ENCODE measurements at regions not wholly inside any gene's neighbourhood (a gene's known extent, or its start where the extent isn't known, plus 50 kb on each side); places are given as distances from the start of the nearest gene placed in this dataset.

DNA sequence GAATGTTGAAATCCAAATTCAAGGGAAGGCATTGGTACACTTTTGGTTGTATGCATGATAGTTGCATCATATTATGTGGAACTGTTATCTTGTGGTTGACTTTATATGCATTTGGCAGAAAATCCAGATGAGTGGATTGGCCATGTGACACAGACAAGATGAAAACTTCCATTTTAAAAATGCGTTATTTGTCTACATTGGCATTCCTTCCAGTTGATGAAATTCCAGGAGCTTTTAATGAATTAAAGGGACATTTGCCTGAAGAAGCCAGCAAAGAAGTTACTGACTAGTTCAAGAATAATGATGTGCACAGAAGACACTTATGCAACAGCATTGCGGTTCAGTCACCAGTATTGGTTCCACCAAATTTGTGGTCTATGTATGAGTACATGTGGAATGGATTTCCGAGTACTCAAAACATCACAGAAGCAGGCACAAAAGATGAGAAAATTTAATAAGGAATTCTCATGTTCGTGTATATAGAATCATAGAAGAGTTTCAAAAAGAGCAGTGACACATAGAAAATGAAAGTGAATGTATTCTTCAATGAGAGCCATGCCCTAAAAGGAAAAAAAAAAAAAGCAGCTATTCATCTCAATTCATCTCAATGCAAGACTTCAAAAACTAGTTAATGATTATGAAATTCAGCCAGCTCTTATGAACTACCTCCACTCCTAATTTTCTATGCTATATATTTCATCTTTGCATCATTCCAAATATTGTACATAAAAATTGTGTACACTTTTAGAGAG lies 232.1 kb downstream of the RBM43 start:
- H3K9ac ChIP-seq (ENCODE audit: low read depth in 1 of 2, low read length in 2 of 2), result no peak overlapping the region
- H3K27ac ChIP-seq (ENCODE audit: low read depth in 1 of 2, low read length in 2 of 2), result no peak overlapping the region
- no peaks in the 10 kb centered on the region for H3K36me3 ChIP-seq (ENCODE audit: control insufficient read depth in 4 of 4, insufficient read depth in 3 of 4, low read depth in 1 of 4, low read length in 3 of 4)
- H3K4me1 ChIP-seq (ENCODE audit: control insufficient read depth in 4 of 4, insufficient read depth in 4 of 4, low read length in 3 of 4), result peaks cover 0 to 6% (median 1%) of the 10 kb centered on the region in 4 donors
- TF ChIP-seq EGR1 (IDR thresholded peaks at IDR 0.05; ENCODE audit: low read depth in 2 of 2) (no peak), JUND (IDR thresholded peaks at IDR 0.05) (no peak), RAD21 (IDR thresholded peaks at IDR 0.05) (no peak), RXRA (IDR thresholded peaks at IDR 0.05) (no peak), GABPA (IDR thresholded peaks at IDR 0.05 in 1 of 2, conservative IDR thresholded peaks at IDR 0.05 in 1 of 2) (no peak), SP1 (IDR thresholded peaks at IDR 0.05) (no peak), HNF4A (conservative IDR thresholded peaks at IDR 0.05) (no peak), FOXA2 (IDR thresholded peaks at IDR 0.05) (no peak), HNF4G (IDR thresholded peaks at IDR 0.05) (no peak), YY1 (IDR thresholded peaks at IDR 0.05) (no peak), FOXA1 (IDR thresholded peaks at IDR 0.05) (no peak)
- TF ChIP-seq, protein P1, sequence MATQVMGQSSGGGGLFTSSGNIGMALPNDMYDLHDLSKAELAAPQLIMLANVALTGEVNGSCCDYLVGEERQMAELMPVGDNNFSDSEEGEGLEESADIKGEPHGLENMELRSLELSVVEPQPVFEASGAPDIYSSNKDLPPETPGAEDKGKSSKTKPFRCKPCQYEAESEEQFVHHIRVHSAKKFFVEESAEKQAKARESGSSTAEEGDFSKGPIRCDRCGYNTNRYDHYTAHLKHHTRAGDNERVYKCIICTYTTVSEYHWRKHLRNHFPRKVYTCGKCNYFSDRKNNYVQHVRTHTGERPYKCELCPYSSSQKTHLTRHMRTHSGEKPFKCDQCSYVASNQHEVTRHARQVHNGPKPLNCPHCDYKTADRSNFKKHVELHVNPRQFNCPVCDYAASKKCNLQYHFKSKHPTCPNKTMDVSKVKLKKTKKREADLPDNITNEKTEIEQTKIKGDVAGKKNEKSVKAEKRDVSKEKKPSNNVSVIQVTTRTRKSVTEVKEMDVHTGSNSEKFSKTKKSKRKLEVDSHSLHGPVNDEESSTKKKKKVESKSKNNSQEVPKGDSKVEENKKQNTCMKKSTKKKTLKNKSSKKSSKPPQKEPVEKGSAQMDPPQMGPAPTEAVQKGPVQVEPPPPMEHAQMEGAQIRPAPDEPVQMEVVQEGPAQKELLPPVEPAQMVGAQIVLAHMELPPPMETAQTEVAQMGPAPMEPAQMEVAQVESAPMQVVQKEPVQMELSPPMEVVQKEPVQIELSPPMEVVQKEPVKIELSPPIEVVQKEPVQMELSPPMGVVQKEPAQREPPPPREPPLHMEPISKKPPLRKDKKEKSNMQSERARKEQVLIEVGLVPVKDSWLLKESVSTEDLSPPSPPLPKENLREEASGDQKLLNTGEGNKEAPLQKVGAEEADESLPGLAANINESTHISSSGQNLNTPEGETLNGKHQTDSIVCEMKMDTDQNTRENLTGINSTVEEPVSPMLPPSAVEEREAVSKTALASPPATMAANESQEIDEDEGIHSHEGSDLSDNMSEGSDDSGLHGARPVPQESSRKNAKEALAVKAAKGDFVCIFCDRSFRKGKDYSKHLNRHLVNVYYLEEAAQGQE (IDR thresholded peaks at IDR 0.05), result no peak
- TF ChIP-seq, protein P2, sequence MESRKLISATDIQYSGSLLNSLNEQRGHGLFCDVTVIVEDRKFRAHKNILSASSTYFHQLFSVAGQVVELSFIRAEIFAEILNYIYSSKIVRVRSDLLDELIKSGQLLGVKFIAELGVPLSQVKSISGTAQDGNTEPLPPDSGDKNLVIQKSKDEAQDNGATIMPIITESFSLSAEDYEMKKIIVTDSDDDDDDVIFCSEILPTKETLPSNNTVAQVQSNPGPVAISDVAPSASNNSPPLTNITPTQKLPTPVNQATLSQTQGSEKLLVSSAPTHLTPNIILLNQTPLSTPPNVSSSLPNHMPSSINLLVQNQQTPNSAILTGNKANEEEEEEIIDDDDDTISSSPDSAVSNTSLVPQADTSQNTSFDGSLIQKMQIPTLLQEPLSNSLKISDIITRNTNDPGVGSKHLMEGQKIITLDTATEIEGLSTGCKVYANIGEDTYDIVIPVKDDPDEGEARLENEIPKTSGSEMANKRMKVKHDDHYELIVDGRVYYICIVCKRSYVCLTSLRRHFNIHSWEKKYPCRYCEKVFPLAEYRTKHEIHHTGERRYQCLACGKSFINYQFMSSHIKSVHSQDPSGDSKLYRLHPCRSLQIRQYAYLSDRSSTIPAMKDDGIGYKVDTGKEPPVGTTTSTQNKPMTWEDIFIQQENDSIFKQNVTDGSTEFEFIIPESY (IDR thresholded peaks at IDR 0.05), result no peak
- TF ChIP-seq, protein P3, sequence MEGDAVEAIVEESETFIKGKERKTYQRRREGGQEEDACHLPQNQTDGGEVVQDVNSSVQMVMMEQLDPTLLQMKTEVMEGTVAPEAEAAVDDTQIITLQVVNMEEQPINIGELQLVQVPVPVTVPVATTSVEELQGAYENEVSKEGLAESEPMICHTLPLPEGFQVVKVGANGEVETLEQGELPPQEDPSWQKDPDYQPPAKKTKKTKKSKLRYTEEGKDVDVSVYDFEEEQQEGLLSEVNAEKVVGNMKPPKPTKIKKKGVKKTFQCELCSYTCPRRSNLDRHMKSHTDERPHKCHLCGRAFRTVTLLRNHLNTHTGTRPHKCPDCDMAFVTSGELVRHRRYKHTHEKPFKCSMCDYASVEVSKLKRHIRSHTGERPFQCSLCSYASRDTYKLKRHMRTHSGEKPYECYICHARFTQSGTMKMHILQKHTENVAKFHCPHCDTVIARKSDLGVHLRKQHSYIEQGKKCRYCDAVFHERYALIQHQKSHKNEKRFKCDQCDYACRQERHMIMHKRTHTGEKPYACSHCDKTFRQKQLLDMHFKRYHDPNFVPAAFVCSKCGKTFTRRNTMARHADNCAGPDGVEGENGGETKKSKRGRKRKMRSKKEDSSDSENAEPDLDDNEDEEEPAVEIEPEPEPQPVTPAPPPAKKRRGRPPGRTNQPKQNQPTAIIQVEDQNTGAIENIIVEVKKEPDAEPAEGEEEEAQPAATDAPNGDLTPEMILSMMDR (IDR thresholded peaks at IDR 0.05; ENCODE audit: low read depth, low read length, missing input control), result no peak
- TF ChIP-seq, protein P4, sequence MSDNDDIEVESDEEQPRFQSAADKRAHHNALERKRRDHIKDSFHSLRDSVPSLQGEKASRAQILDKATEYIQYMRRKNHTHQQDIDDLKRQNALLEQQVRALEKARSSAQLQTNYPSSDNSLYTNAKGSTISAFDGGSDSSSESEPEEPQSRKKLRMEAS (IDR thresholded peaks at IDR 0.05), result no peak
- H3K4me3 ChIP-seq (ENCODE audit: low read depth in 1 of 3, low read length in 3 of 3), result no peak overlapping the region
- H3K9me3 ChIP-seq (ENCODE audit: control insufficient read depth in 4 of 4, low read length in 3 of 4), result no peaks in the 10 kb centered on the region
- H3K27me3 ChIP-seq (ENCODE audit: control insufficient read depth in 4 of 4, insufficient read depth in 4 of 4, low read length in 3 of 4), result no peaks in the 10 kb centered on the region
- WGBS, result 77% methylated on average over 4 of the region's 4 CpGs
- no peak for DNase-seq (ENCODE audit: low spot score)

DNA sequence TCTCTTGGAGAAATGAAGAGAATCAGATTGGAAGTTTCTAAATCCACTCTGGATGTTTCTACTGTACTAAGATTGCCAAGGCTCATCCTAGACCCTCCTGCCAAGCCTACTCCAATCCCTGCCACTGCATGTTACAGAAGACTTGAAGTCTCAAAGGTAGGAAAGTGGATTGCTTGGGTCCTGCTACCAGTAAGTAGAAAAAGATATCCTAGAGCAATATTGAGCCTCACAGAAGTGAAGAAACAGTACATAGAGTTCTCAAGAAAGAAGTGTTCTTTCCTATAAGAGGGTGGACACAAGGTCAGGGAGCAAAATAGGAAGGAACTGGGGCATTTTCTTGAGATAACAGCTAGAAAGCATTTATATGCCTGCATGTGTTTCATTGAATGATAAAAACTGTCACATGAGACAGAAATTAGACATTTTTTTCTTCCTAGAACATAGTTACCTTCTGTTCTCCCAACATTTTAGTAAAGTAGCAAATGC lies 232.9 kb downstream of the RBM43 start:
- no peaks in the 10 kb centered on the region for H3K9me3 ChIP-seq (ENCODE audit: control insufficient read depth in 4 of 4, low read length in 3 of 4)
- H3K27ac ChIP-seq (ENCODE audit: low read depth in 1 of 2, low read length in 2 of 2), result no peak overlapping the region
- H3K36me3 ChIP-seq (ENCODE audit: control insufficient read depth in 4 of 4, insufficient read depth in 3 of 4, low read depth in 1 of 4, low read length in 3 of 4), result no peaks in the 10 kb centered on the region
- H3K9ac ChIP-seq (ENCODE audit: low read depth in 1 of 2, low read length in 2 of 2), result no peak overlapping the region
- peaks cover 0 to 6% (median 1%) of the 10 kb centered on the region in 4 donors for H3K4me1 ChIP-seq (ENCODE audit: control insufficient read depth in 4 of 4, insufficient read depth in 4 of 4, low read length in 3 of 4)
- no peaks in the 10 kb centered on the region for H3K27me3 ChIP-seq (ENCODE audit: control insufficient read depth in 4 of 4, insufficient read depth in 4 of 4, low read length in 3 of 4)
- TF ChIP-seq EGR1 (IDR thresholded peaks at IDR 0.05; ENCODE audit: low read depth in 2 of 2) (no peak), NR2F2 (IDR thresholded peaks at IDR 0.05) (peak; percentile 97), YY1 (IDR thresholded peaks at IDR 0.05) (no peak), TAF1 (conservative IDR thresholded peaks at IDR 0.05) (no peak), SP1 (IDR thresholded peaks at IDR 0.05) (peak; percentile 19)
- TF ChIP-seq, protein P1 (IDR thresholded peaks at IDR 0.05), result no peak
- DNase-seq (ENCODE audit: low spot score), result no peak
- no peak overlapping the region for H3K4me3 ChIP-seq (ENCODE audit: low read depth in 1 of 3, low read length in 3 of 3)

Data from liver (tissue), 8 donors.